ENCODE measurements at regions not wholly inside any gene's neighbourhood (a gene's known extent, or its start where the extent isn't known, plus 50 kb on each side); places are given as distances from the start of the nearest gene placed in this dataset.

GRCh38 chr15:87340370-87340769 is 916.2 kb downstream of the NTRK3 start:
- TF ChIP-seq CTCF (conservative IDR thresholded peaks at IDR 0.05; ENCODE audit: low read depth, low read length): no peak
- DNase-seq (ENCODE audit: low read depth): no peak
- no peak overlapping the region for H3K4me3 ChIP-seq (ENCODE audit: low read depth, low read length)

GRCh38 chr15:87326269-87326668 is 930.3 kb downstream of the NTRK3 start:
- TF ChIP-seq CTCF (conservative IDR thresholded peaks at IDR 0.05; ENCODE audit: low read depth, low read length): no peak
- no peak overlapping the region for H3K4me3 ChIP-seq (ENCODE audit: low read depth, low read length)
- no peak for DNase-seq (ENCODE audit: low read depth)

GRCh38 chr15:87322870-87323269 is 933.7 kb downstream of the NTRK3 start:
- no peak for DNase-seq (ENCODE audit: low read depth)
- no peak for TF ChIP-seq CTCF (conservative IDR thresholded peaks at IDR 0.05; ENCODE audit: low read depth, low read length)
- no peak overlapping the region for H3K4me3 ChIP-seq (ENCODE audit: low read depth, low read length)

GRCh38 chr15:87322265-87322664 is 934.3 kb downstream of the NTRK3 start:
- no peak for DNase-seq (ENCODE audit: low read depth)
- H3K4me3 ChIP-seq (ENCODE audit: low read depth, low read length): no peak overlapping the region
- no peak for TF ChIP-seq CTCF (conservative IDR thresholded peaks at IDR 0.05; ENCODE audit: low read depth, low read length)

GRCh38 chr15:87317900-87318299 is 938.6 kb downstream of the NTRK3 start:
- no peak overlapping the region for H3K4me3 ChIP-seq (ENCODE audit: low read depth, low read length)
- TF ChIP-seq CTCF (conservative IDR thresholded peaks at IDR 0.05; ENCODE audit: low read depth, low read length): no peak
- no peak for DNase-seq (ENCODE audit: low read depth)

- no peak for DNase-seq (ENCODE audit: low read depth)
- no peak for TF ChIP-seq CTCF (conservative IDR thresholded peaks at IDR 0.05; ENCODE audit: low read depth, low read length)
- H3K4me3 ChIP-seq (ENCODE audit: low read depth, low read length): no peak overlapping the region
Measured at GRCh38 chr15:87312221-87312620, 944.3 kb downstream of the NTRK3 start.

GRCh38 chr15:87300146-87300545 is 956.4 kb downstream of the NTRK3 start:
- DNase-seq (ENCODE audit: low read depth): no peak
- no peak for TF ChIP-seq CTCF (conservative IDR thresholded peaks at IDR 0.05; ENCODE audit: low read depth, low read length)
- H3K4me3 ChIP-seq (ENCODE audit: low read depth, low read length): no peak overlapping the region
